Sigmoid colon (tissue), 4 donors: ENCODE measurements at regions not wholly inside any gene's neighbourhood (a gene's known extent, or its start where the extent isn't known, plus 50 kb on each side); places are given as distances from the start of the nearest gene placed in this dataset.

Source experiments
- EP300 ChIP-seq, 4 donors: sonication (generic); formaldehyde crosslinking; IDR thresholded peaks; one replicate each; pipeline ENCODE4 v1.6.1; 2017; ENCODE audit warnings: antibody characterized with exemption in 4 of 4
- POLR2AphosphoS5 ChIP-seq, 4 donors: sonication (generic); formaldehyde crosslinking; IDR thresholded peaks; one replicate each; pipeline ENCODE4 v1.6.1; 2017; ENCODE audit warnings: antibody characterized with exemption in 4 of 4
- TF ChIP-seq, protein P1 (sequence below), 4 experiments: fragments of 450-650 bp in 3 of 4; fragments of 200-600 bp in 1 of 4; IDR thresholded peaks; one replicate each; pipeline ENCODE4 v1.5.1; 2016 to 2019; ENCODE audit warnings: antibody characterized with exemption in 4 of 4, mild to moderate bottlenecking in 3 of 4, moderate library complexity in 2 of 4

DNA sequence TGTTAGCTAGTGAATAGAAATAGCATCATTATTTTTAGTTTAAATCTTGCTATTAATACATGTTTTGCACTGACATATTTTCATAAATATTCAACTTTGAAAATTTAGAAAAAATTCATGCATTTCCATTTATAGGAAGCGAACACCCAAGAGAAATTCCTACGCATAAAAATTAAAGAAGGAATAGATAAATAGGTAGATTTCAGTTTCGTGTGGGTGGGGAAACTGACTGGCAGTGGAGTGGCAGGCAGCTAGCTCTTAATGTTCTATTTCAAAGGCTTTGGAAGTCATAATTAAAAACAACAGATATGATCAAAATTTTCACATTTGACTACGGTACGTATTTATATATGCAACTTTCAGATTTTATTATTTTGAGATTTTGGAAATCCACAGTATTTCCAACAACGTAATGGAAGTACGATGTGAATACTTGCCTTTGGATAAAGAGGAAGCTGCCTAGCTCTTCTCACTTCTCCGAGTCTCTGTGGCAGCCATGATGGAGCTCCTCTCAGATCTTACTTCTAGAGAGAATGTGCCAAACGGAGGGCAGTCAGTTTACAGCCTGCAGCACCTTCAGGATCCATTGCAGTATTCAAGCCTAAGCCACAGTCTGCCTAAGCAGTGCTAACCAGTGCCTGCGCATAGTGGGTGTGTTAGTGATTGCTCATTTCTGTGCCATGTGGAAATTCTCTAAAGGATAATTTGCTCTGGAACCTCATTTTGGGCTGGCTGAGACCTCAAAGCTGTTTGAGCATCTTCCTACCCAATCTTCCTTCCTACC is 62.9 kb upstream of the RGS4 start:
- TF ChIP-seq, protein P1, sequence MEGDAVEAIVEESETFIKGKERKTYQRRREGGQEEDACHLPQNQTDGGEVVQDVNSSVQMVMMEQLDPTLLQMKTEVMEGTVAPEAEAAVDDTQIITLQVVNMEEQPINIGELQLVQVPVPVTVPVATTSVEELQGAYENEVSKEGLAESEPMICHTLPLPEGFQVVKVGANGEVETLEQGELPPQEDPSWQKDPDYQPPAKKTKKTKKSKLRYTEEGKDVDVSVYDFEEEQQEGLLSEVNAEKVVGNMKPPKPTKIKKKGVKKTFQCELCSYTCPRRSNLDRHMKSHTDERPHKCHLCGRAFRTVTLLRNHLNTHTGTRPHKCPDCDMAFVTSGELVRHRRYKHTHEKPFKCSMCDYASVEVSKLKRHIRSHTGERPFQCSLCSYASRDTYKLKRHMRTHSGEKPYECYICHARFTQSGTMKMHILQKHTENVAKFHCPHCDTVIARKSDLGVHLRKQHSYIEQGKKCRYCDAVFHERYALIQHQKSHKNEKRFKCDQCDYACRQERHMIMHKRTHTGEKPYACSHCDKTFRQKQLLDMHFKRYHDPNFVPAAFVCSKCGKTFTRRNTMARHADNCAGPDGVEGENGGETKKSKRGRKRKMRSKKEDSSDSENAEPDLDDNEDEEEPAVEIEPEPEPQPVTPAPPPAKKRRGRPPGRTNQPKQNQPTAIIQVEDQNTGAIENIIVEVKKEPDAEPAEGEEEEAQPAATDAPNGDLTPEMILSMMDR (IDR thresholded peaks at IDR 0.05): no peak
- TF ChIP-seq EP300 (IDR thresholded peaks at IDR 0.05) (no peak), POLR2AphosphoS5 (IDR thresholded peaks at IDR 0.05) (no peak)
